ENCODE measurements at regions not wholly inside any gene's neighbourhood (a gene's known extent, or its start where the extent isn't known, plus 50 kb on each side); places are given as distances from the start of the nearest gene placed in this dataset.

DNA sequence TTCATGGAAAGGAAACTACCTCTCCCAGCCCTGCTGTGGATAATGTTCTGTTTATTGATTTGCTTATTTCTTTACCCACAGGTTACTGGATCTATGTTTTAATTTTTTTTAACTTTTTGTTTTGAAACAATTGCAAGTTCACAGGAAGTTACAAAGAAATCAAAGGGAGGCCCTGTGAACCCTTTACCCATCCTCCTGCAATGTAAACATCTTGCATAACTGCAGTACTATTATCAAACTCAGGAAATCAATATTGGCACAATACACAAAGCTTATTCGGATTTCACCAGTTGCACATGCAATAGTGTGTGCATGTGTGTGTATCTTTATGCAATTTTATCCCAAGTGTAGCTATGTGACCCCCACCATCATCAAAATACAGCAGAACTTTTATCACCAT lies 398.0 kb downstream of the BTBD3 start:
- Histone ChIP-seq H3K27me3 (ENCODE audit: control insufficient read depth, insufficient read depth, low read length) (no peaks in the 10 kb centered on the region), H3K9me3 (ENCODE audit: control insufficient read depth, insufficient read depth, low read length) (no peaks in the 10 kb centered on the region), H3K4me3 (ENCODE audit: low read depth, low read length) (no peak overlapping the region), H3K4me1 (ENCODE audit: control insufficient read depth, insufficient read depth, low read length) (no peaks in the 10 kb centered on the region), H3K36me3 (ENCODE audit: control insufficient read depth, insufficient read depth, low read length) (no peaks in the 10 kb centered on the region), H3K9ac (ENCODE audit: low read depth, low read length) (no peak overlapping the region)

DNA sequence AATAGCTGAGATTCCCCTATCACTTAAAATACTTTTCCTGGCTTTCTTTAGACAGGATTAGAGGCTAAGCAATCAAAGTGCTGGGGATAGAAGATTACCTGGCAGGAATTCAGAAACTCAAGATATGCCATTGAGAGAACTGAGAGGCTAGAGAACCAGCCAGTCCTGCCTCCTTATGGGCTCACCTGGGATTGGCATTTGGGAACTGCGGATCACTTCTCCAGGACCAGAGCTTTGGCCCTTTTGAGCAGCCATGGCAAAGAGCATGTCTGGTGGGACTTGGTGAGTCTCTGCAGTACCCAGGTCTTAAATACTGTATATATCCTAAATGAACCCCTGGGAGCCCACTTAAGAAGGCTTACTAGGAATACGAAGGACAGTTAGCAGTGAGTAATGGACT lies 399.1 kb downstream of the BTBD3 start:
- H3K9me3 ChIP-seq (ENCODE audit: control insufficient read depth, insufficient read depth, low read length) = no peaks in the 10 kb centered on the region

GRCh38 chr20:12317433-12317832 lies 399.7 kb downstream of the BTBD3 start:
- H3K4me1 ChIP-seq (ENCODE audit: control insufficient read depth, insufficient read depth, low read length) = no peaks in the 10 kb centered on the region
- no peaks in the 10 kb centered on the region for H3K9me3 ChIP-seq (ENCODE audit: control insufficient read depth, insufficient read depth, low read length)
- H3K4me3 ChIP-seq (ENCODE audit: low read depth, low read length) = no peak overlapping the region

More for the DNA sequence above, 399.1 kb downstream of the BTBD3 start:
- no peak overlapping the region for H3K4me3 ChIP-seq (ENCODE audit: low read depth, low read length)
- no peaks in the 10 kb centered on the region for H3K36me3 ChIP-seq (ENCODE audit: control insufficient read depth, insufficient read depth, low read length)
- no peak overlapping the region for H3K9ac ChIP-seq (ENCODE audit: low read depth, low read length)
- H3K4me1 ChIP-seq (ENCODE audit: control insufficient read depth, insufficient read depth, low read length) = no peaks in the 10 kb centered on the region
- no peaks in the 10 kb centered on the region for H3K27me3 ChIP-seq (ENCODE audit: control insufficient read depth, insufficient read depth, low read length)

DNA sequence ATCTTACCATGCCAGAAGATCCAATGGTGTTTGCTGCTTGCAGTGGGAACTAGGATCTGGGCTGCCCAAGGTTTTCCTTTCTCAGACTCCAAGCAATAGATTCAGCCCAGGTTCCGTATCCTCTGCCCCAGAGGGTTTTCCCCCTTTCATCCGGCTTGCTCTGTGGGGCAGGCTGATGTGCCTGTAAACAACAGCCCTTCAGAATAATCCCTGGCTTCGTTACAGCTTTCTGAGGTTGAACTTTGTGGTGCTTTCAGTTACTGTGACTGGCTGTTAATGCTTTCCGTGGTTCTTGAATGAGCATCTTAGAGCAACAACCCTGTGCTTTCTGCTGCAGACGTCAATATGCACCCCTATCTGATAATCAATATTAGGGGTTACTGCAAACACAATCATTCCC lies 400.4 kb downstream of the BTBD3 start:
- no peak overlapping the region for H3K4me3 ChIP-seq (ENCODE audit: low read depth, low read length)
- no peaks in the 10 kb centered on the region for H3K4me1 ChIP-seq (ENCODE audit: control insufficient read depth, insufficient read depth, low read length)
- no peaks in the 10 kb centered on the region for H3K27me3 ChIP-seq (ENCODE audit: control insufficient read depth, insufficient read depth, low read length)
- no peaks in the 10 kb centered on the region for H3K9me3 ChIP-seq (ENCODE audit: control insufficient read depth, insufficient read depth, low read length)
- H3K9ac ChIP-seq (ENCODE audit: low read depth, low read length) = no peak overlapping the region
- no peaks in the 10 kb centered on the region for H3K36me3 ChIP-seq (ENCODE audit: control insufficient read depth, insufficient read depth, low read length)

More at GRCh38 chr20:12317433-12317832, 399.7 kb downstream of the BTBD3 start:
- H3K9ac ChIP-seq (ENCODE audit: low read depth, low read length) = no peak overlapping the region
- H3K36me3 ChIP-seq (ENCODE audit: control insufficient read depth, insufficient read depth, low read length) = no peaks in the 10 kb centered on the region
- no peaks in the 10 kb centered on the region for H3K27me3 ChIP-seq (ENCODE audit: control insufficient read depth, insufficient read depth, low read length)

DNA sequence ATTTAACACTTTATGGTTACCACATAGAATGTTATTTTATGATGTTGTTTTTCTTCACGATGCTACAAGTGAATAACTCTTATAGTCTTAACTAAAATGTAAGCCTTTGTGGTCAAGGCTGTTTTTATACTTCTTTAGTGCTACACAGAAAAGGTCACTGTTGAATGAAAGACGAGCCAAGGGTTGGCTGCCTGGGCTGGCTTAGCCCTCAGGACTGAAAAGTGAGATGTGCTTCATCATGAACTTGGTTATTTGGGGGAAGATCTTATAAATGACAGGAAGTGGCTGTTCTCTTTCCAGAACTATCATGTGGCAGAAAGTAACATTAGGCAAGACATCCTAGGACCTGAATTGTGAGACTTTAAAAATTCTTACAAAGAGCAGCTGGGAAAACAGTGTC lies 404.0 kb downstream of the BTBD3 start:
- Histone ChIP-seq H3K27me3 (ENCODE audit: control insufficient read depth, insufficient read depth, low read length) (no peaks in the 10 kb centered on the region), H3K9me3 (ENCODE audit: control insufficient read depth, insufficient read depth, low read length) (no peaks in the 10 kb centered on the region), H3K4me3 (ENCODE audit: low read depth, low read length) (no peak overlapping the region), H3K4me1 (ENCODE audit: control insufficient read depth, insufficient read depth, low read length) (no peaks in the 10 kb centered on the region), H3K36me3 (ENCODE audit: control insufficient read depth, insufficient read depth, low read length) (no peaks in the 10 kb centered on the region), H3K9ac (ENCODE audit: low read depth, low read length) (no peak overlapping the region)

DNA sequence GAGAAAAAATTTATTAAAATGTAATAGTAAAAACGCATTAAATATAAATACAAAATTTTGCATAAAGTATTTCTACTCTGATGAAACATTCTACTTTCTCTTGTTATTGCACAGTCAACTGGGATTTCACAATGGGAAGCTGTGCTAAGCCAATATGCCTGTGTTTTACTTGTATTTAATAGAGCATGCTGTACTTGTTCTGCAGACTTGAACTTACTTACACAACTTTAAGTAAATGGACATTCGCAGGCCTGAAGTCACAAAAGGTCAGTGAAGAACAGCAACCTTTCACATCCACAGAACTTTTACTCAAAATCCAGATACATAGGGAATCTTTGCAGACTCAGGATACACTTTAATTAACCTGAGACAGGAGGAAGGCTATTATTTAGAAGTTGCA lies 409.5 kb downstream of the BTBD3 start:
- no peaks in the 10 kb centered on the region for H3K4me1 ChIP-seq (ENCODE audit: control insufficient read depth, insufficient read depth, low read length)
- H3K9ac ChIP-seq (ENCODE audit: low read depth, low read length) = no peak overlapping the region
- no peaks in the 10 kb centered on the region for H3K9me3 ChIP-seq (ENCODE audit: control insufficient read depth, insufficient read depth, low read length)
- no peaks in the 10 kb centered on the region for H3K27me3 ChIP-seq (ENCODE audit: control insufficient read depth, insufficient read depth, low read length)
- H3K4me3 ChIP-seq (ENCODE audit: low read depth, low read length) = no peak overlapping the region
- no peaks in the 10 kb centered on the region for H3K36me3 ChIP-seq (ENCODE audit: control insufficient read depth, insufficient read depth, low read length)

GRCh38 chr20:12331236-12331635 lies 413.5 kb downstream of the BTBD3 start:
- Histone ChIP-seq H3K36me3 (ENCODE audit: control insufficient read depth, insufficient read depth, low read length) (no peaks in the 10 kb centered on the region), H3K27me3 (ENCODE audit: control insufficient read depth, insufficient read depth, low read length) (no peaks in the 10 kb centered on the region), H3K9me3 (ENCODE audit: control insufficient read depth, insufficient read depth, low read length) (no peaks in the 10 kb centered on the region), H3K4me1 (ENCODE audit: control insufficient read depth, insufficient read depth, low read length) (no peaks in the 10 kb centered on the region), H3K4me3 (ENCODE audit: low read depth, low read length) (no peak overlapping the region), H3K9ac (ENCODE audit: low read depth, low read length) (no peak overlapping the region)

GRCh38 chr20:12337601-12338000 lies 419.9 kb downstream of the BTBD3 start:
- Histone ChIP-seq H3K4me1 (ENCODE audit: control insufficient read depth, insufficient read depth, low read length) (no peaks in the 10 kb centered on the region), H3K4me3 (ENCODE audit: low read depth, low read length) (no peak overlapping the region), H3K9me3 (ENCODE audit: control insufficient read depth, insufficient read depth, low read length) (no peaks in the 10 kb centered on the region), H3K27me3 (ENCODE audit: control insufficient read depth, insufficient read depth, low read length) (no peaks in the 10 kb centered on the region), H3K36me3 (ENCODE audit: control insufficient read depth, insufficient read depth, low read length) (no peaks in the 10 kb centered on the region), H3K9ac (ENCODE audit: low read depth, low read length) (no peak overlapping the region)

- Histone ChIP-seq H3K27me3 (ENCODE audit: control insufficient read depth, insufficient read depth, low read length) (no peaks in the 10 kb centered on the region), H3K4me1 (ENCODE audit: control insufficient read depth, insufficient read depth, low read length) (no peaks in the 10 kb centered on the region), H3K9me3 (ENCODE audit: control insufficient read depth, insufficient read depth, low read length) (no peaks in the 10 kb centered on the region), H3K9ac (ENCODE audit: low read depth, low read length) (no peak overlapping the region), H3K36me3 (ENCODE audit: control insufficient read depth, insufficient read depth, low read length) (no peaks in the 10 kb centered on the region), H3K4me3 (ENCODE audit: low read depth, low read length) (no peak overlapping the region)
Measured at GRCh38 chr20:12345978-12346377, 428.3 kb downstream of the BTBD3 start.

DNA sequence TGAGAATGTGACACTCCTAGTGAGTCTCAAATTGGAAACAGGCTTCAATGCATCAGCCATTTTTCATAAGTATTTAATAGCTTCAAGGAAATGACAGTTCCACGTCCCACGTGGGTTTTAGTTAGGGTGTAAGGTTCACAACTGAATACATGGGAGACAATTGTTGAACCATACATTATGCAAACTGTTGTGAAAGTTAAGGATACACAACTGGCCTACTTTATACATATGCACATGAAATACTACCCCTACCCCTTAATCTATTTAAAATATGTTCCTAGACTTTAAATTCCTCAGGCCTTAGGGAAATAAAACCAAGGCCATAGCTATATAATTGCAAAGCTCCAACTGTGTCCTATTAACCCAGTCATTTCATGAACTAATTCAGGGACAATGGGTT lies 436.1 kb downstream of the BTBD3 start:
- Histone ChIP-seq H3K27me3 (ENCODE audit: control insufficient read depth, insufficient read depth, low read length) (no peaks in the 10 kb centered on the region), H3K9ac (ENCODE audit: low read depth, low read length) (no peak overlapping the region), H3K4me1 (ENCODE audit: control insufficient read depth, insufficient read depth, low read length) (no peaks in the 10 kb centered on the region), H3K9me3 (ENCODE audit: control insufficient read depth, insufficient read depth, low read length) (no peaks in the 10 kb centered on the region), H3K4me3 (ENCODE audit: low read depth, low read length) (no peak overlapping the region), H3K36me3 (ENCODE audit: control insufficient read depth, insufficient read depth, low read length) (no peaks in the 10 kb centered on the region)

DNA sequence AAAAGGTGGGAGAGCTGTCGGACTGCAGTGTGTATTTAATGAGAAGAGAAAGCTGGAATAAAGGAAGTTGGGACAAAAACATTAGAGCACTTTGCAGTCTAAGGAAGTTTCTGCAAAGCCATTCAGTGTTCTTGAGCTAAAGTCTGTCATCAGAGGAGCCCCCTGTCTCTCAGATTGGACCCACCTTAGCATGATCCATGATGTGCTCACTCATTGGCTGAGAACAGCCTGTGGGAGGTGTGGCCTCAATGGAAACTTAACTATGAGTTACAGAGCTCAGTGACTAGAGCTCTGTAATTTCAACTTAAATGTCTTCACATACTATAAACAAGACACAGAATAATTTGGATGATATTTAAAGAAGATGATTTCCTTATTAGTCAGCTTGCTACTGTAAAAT lies 437.0 kb downstream of the BTBD3 start:
- Histone ChIP-seq H3K36me3 (ENCODE audit: control insufficient read depth, insufficient read depth, low read length) (no peaks in the 10 kb centered on the region), H3K4me3 (ENCODE audit: low read depth, low read length) (no peak overlapping the region), H3K9me3 (ENCODE audit: control insufficient read depth, insufficient read depth, low read length) (no peaks in the 10 kb centered on the region), H3K9ac (ENCODE audit: low read depth, low read length) (no peak overlapping the region), H3K4me1 (ENCODE audit: control insufficient read depth, insufficient read depth, low read length) (no peaks in the 10 kb centered on the region), H3K27me3 (ENCODE audit: control insufficient read depth, insufficient read depth, low read length) (no peaks in the 10 kb centered on the region)

- no peak overlapping the region for H3K4me3 ChIP-seq (ENCODE audit: low read depth, low read length)
- H3K9ac ChIP-seq (ENCODE audit: low read depth, low read length) = no peak overlapping the region
- H3K36me3 ChIP-seq (ENCODE audit: control insufficient read depth, insufficient read depth, low read length) = no peaks in the 10 kb centered on the region
- no peaks in the 10 kb centered on the region for H3K4me1 ChIP-seq (ENCODE audit: control insufficient read depth, insufficient read depth, low read length)
- no peaks in the 10 kb centered on the region for H3K9me3 ChIP-seq (ENCODE audit: control insufficient read depth, insufficient read depth, low read length)
- H3K27me3 ChIP-seq (ENCODE audit: control insufficient read depth, insufficient read depth, low read length) = no peaks in the 10 kb centered on the region
Measured at GRCh38 chr20:12355185-12355584, 437.5 kb downstream of the BTBD3 start.
